Activated CD4-positive, alpha-beta T cell treated with anti-CD3 and anti-CD28 coated beads, Interleukin-2, amount 50 U/mL, for 1 hour (primary cell): ENCODE measurements at regions not wholly inside any gene's neighbourhood (a gene's known extent, or its start where the extent isn't known, plus 50 kb on each side); places are given as distances from the start of the nearest gene placed in this dataset.

Experiments used
- DNase-seq: peaks from one replicate; pipeline ENCODE4 v3.0.0-alpha.2; 2020

DNA sequence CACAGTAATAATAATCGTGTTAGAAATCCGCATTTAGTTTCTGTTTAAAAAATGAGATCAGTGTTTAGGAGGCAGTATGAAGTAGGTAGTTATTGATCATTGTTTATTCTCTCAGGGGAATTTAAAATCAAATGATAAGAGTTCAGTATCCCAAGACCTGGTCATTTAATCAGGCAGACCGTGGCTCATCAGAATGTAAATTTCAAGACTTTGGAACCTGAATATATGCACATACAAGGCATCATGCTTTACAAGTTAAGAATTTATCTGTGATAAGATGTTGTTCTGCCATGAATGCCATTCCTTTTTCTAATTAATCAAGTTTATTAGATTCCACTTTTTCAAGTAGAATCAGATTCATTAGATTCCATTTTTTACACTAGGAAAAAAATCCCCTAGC, 133.5 kb upstream of the MAOA start:
- no peak for DNase-seq

GRCh38 chrX:43525901-43526610, 130.0 kb upstream of the MAOA start:
- no peak for DNase-seq

DNA sequence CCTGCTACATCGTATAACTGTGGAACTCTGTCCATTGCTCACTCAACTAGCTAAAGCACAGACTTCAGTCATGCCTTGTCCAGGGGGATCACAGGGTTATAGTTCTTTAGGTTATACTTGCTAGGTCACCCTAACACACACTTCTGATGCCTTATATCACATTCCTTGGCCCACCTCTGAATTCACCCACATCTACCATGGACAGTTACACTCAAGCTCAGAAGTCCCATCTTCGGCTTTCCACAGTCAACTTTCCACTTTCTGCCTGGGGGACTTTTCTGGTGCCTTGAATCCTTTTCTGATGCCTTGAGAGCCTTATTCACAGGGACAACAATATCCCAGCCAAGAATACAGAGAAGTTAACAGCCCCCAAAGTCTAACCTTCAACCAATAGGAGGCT, 129.2 kb upstream of the MAOA start:
- DNase-seq = no peak

GRCh38 chrX:43527801-43528200, 128.3 kb upstream of the MAOA start:
- DNase-seq = no peak

DNA sequence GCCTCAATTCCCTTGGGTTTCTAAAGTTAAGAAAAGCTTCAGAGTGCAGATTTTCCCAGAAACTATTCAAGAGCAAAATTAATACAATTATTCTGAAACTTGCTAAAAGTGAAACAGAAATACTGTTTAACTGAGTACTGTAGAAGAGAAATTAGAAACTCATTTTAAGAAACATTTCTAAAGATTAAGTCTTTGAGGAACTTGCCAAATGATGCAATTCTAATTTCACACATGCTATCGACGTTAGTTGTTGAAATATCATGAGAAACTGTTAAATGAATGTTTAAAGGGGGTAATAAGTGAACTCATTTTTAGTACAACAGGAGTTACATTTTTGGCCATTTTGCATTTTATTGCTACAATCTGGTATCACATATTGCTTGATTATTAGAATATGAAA, 125.3 kb upstream of the MAOA start:
- DNase-seq = no peak

DNA sequence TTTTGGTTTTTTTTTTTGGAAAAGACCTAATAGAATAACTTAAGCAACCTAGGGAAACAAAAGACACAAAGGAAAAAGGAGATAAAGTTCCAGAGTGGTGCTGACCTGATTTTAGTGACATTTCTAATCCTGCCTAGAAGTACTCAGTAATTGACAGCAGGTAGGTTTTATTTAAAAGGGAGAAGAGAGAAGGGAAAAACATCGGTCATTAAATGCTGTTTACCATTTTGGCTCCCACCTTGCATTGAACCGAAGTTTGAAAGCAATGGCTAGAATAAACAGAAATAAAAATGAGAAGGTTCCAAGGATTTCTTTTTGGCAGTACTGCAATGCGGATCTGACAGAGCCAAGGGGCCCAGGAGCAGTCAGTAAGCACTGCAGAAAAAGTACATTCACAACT, 115.8 kb upstream of the MAOA start:
- DNase-seq = no peak

DNA sequence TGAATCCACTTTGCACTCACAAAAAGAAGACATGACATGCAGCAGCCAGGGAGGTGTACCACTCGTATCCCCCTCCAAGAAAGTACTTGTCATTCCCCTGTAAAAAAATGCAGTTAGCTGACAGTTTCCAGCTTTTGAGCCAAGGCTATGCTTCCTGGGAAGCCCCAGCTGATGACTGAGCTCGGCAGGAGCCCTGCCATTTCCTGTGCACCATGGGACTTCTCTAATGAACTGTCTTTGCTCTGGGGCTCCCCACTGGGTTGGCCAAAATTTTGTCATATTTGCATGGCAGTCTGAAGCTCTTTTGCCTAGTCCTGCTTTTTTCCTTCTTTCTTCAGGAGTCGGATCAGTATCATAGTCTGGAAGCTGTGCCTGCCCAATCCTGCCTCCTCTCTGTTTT, 104.5 kb upstream of the MAOA start:
- no peak for DNase-seq

DNA sequence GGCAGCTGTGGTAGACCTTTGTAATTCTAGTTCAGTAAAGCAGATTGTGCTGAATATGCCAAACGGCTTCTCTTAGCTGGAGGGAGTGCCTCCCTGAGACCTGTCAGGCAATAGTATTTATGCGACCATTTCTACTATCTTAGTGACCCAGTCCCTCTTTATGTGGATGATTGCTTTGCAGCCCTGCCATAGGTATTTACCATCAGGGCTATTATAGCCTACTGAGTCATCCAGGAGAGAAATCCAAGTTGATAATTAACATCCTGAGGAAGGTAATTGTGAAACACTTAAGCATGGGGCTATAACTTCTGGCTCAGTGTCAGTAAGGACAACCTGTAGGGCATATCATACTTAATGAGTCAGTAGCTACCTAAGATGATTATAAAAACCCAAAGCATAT, 103.9 kb upstream of the MAOA start:
- DNase-seq = no peak

DNA sequence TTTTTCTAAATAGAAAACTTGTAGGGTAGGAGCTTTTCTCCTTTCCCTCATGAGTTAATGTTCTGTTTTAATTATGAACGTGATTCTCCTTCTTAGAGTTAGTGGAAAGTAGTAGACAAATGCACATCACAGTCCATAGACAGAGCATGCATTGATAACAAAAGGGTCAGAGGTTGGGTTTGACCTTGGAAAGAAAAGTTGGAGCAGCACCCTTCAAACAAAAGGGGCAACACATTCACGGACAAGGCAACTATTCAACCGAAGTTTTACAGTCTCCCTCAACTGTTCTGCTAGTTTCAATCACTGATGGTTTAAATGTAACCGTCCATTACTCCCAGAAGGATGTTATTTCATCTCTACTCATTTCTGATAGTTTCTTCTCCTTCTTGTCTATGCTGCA, 103.4 kb upstream of the MAOA start:
- no peak for DNase-seq

DNA sequence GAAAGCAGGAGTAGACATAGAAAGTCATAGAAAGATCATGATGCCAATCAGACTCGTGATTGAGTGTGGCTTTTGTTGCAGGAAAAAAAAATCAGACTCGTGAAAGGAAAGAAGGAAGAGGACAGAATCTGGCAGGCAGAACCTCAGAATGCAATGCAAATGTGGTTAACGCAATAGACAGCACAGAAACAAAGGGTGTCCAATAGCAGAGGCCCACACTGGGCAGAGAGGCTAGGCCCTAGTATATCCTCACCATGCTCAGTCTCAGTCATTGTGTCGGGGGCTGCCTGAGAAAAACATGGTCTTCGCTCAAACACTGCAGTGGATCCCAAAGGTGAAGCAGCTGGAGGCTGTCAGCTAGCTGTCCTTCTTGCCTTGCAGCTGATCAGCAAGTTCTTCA, 102.8 kb upstream of the MAOA start:
- DNase-seq = no peak

- no peak for DNase-seq
Measured at GRCh38 chrX:43556207-43556606, 99.9 kb upstream of the MAOA start.

DNA sequence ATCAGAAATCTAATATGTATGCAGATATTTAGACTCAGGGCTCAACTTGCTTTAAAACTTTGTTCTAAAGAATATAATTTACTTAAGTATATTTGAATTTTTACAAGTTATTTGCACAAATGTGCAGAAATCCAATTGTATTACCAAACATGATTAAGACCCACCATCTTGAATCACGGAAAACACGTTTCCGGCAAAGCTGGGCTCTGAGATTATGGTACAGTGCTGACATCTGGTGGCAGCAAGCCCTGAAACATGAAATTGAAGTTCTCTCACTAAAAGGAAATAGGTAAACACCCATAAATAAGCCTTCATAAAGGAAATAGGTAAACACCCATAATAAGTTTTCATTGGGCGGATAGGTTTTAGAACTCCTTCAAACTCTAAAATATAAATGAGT, 98.3 kb upstream of the MAOA start:
- DNase-seq = peak; percentile 54

DNA sequence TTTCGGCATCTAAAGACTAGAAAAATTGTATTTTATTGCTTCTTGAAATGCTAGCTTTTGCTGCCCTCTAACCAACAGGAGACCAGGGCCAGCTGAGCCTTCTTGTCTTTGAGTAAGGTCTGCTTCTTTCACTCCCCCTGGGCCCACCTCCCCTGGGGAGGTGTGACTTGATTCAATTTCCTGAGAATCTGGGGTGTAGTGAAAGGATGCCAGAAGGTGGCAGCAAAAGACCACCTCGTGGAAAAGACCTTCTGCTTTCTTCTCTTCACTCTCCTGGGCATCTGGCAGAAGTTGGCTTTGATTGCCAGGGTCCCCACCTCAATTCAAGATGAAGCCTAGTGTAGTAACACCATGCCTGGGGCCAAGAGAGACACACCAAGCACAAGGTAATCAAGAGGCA, 96.5 kb upstream of the MAOA start:
- DNase-seq = peak; percentile 0

- DNase-seq = no peak
Measured at GRCh38 chrX:43560247-43560946, 95.7 kb upstream of the MAOA start.

DNA sequence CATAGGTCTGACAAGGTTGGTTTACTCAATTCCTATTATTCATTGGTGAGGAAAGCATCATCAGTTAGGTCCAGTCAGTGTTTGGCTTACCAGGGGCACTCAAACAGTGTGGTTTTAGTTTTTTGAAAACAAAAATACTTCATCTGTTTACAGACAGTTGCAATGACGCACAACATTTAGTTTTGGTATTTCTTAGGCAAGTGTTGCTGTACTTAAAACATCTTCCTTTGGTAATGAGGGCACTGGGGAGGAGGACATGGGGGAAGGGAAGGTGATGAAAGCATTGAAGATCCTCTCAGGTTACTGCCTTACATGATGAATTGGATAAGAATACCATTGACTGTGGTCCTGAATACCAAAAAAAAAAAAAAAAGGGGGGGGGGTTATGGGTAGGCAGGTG, 93.7 kb upstream of the MAOA start:
- no peak for DNase-seq

DNA sequence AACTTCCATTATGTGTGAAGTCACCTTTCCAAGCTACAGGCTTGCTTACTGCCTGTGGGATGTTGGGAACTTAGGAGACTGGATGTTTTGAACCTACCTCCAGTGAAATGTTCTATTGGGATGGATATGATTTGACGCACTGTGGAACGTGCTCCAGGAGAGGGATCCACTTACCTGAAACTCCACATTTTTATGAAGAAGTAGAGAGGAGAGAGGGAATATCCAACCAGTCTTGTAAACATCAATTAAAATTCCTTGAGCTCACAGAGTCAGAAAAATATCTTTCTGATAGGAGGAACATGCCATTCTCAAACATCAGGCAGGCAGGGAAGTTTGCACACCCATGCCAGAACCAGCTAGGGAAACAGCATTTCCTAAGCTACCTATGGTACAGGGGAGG, 91.1 kb upstream of the MAOA start:
- DNase-seq = no peak

- DNase-seq = no peak
Measured at GRCh38 chrX:43566170-43566569, 89.9 kb upstream of the MAOA start.

GRCh38 chrX:43573441-43574015, 82.6 kb upstream of the MAOA start:
- no peak for DNase-seq

GRCh38 chrX:43580621-43581020, 75.5 kb upstream of the MAOA start:
- DNase-seq = no peak

- no peak for DNase-seq
Measured at GRCh38 chrX:43581167-43581566, 74.9 kb upstream of the MAOA start.

- no peak for DNase-seq
Measured at GRCh38 chrX:43581888-43582539, 74.1 kb upstream of the MAOA start.

- no peak for DNase-seq
Measured at GRCh38 chrX:43582540-43582913, 73.6 kb upstream of the MAOA start.

GRCh38 chrX:43585922-43586321, 70.2 kb upstream of the MAOA start:
- DNase-seq = no peak

GRCh38 chrX:43586830-43587229, 69.3 kb upstream of the MAOA start:
- DNase-seq = no peak
